ENCODE measurements at regions not wholly inside any gene's neighbourhood (a gene's known extent, or its start where the extent isn't known, plus 50 kb on each side); places are given as distances from the start of the nearest gene placed in this dataset.

- DNase-seq (ENCODE audit: low spot score): no peak
Measured at GRCh38 chr20:3309226-3309625, 70.2 kb upstream of the SLC4A11 start.

GRCh38 chr20:3307725-3308124 is 68.7 kb upstream of the SLC4A11 start:
- no peak for DNase-seq (ENCODE audit: low spot score)

GRCh38 chr20:3307078-3307477 is 68.1 kb upstream of the SLC4A11 start:
- DNase-seq (ENCODE audit: low spot score): no peak

- no peak for DNase-seq (ENCODE audit: low spot score)
Measured at GRCh38 chr20:3306068-3306467, 67.1 kb upstream of the SLC4A11 start.

GRCh38 chr20:3304456-3304855 is 65.5 kb upstream of the SLC4A11 start:
- DNase-seq (ENCODE audit: low spot score): no peak

GRCh38 chr20:3297079-3297378 is 58.0 kb upstream of the SLC4A11 start:
- no peak for DNase-seq (ENCODE audit: low spot score)

- no peak for DNase-seq (ENCODE audit: low spot score)
Measured at GRCh38 chr20:3296261-3297078, 57.5 kb upstream of the SLC4A11 start.
